ENCODE measurements at regions not wholly inside any gene's neighbourhood (a gene's known extent, or its start where the extent isn't known, plus 50 kb on each side); places are given as distances from the start of the nearest gene placed in this dataset.

DNA sequence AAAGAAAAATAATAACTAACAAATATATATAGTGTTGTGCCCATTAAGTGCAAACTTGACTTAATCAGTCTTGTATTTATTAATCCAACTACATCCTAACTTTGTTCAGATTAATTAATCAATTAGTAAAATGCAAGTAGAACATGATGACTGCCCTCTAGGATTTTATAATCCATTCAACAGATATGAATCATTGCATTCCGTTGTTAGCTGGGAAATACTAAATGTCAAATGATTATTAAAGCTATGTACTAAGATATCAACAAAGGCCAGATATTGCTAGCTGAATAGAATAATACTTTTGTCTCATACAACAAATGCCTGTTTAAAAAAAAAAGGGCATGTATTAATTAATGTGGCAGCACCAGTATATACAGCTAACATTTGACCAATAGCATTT lies 1366.3 kb downstream of the STIM2 start (continued):
- no peak for TF ChIP-seq ZNF462 (CRISPR knock-in tag; IDR thresholded peaks at IDR 0.05)
- no peak for TF ChIP-seq POLR2AphosphoS5 (IDR thresholded peaks at IDR 0.05; ENCODE audit: low read depth)
- TF ChIP-seq, protein P1, sequence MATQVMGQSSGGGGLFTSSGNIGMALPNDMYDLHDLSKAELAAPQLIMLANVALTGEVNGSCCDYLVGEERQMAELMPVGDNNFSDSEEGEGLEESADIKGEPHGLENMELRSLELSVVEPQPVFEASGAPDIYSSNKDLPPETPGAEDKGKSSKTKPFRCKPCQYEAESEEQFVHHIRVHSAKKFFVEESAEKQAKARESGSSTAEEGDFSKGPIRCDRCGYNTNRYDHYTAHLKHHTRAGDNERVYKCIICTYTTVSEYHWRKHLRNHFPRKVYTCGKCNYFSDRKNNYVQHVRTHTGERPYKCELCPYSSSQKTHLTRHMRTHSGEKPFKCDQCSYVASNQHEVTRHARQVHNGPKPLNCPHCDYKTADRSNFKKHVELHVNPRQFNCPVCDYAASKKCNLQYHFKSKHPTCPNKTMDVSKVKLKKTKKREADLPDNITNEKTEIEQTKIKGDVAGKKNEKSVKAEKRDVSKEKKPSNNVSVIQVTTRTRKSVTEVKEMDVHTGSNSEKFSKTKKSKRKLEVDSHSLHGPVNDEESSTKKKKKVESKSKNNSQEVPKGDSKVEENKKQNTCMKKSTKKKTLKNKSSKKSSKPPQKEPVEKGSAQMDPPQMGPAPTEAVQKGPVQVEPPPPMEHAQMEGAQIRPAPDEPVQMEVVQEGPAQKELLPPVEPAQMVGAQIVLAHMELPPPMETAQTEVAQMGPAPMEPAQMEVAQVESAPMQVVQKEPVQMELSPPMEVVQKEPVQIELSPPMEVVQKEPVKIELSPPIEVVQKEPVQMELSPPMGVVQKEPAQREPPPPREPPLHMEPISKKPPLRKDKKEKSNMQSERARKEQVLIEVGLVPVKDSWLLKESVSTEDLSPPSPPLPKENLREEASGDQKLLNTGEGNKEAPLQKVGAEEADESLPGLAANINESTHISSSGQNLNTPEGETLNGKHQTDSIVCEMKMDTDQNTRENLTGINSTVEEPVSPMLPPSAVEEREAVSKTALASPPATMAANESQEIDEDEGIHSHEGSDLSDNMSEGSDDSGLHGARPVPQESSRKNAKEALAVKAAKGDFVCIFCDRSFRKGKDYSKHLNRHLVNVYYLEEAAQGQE (IDR thresholded peaks at IDR 0.05; ENCODE audit: unreplicated experiment): no peak
- TF ChIP-seq, protein P2, sequence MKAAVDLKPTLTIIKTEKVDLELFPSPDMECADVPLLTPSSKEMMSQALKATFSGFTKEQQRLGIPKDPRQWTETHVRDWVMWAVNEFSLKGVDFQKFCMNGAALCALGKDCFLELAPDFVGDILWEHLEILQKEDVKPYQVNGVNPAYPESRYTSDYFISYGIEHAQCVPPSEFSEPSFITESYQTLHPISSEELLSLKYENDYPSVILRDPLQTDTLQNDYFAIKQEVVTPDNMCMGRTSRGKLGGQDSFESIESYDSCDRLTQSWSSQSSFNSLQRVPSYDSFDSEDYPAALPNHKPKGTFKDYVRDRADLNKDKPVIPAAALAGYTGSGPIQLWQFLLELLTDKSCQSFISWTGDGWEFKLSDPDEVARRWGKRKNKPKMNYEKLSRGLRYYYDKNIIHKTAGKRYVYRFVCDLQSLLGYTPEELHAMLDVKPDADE (IDR thresholded peaks at IDR 0.05): no peak

DNA sequence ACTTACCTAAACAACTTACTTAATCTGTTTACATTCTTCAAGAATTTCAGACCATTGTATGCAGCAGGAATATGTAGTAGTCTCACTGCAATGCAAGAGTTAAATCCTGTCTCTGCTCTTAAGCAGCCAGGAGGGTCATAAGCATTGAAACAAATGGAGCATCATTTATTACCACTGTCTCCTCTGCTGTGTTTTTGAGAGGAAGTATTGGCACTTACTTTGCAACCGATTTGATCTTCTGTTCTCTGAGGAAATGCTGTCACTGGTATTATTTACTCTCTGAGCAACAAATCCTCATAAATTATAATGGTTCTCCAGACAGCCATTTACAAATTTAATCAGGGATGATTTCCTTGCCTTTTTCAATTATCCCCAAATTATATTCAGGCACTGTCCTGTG lies 1367.1 kb downstream of the STIM2 start:
- Mint-ChIP-seq H3K4me3 (no peak overlapping the region), H3K9me3 (no peaks in the 10 kb centered on the region), H3K27ac (no peak overlapping the region), H3K27me3 (ENCODE audit: insufficient read depth, low read depth, poor library complexity) (no peaks in the 10 kb centered on the region), H3K4me1 (peaks cover 27% of the 10 kb centered on the region), H3K36me3 (ENCODE audit: low read depth) (no peaks in the 10 kb centered on the region)
- no peak overlapping the region for H3K27ac ChIP-seq (ENCODE audit: low read depth)
- no peaks in the 10 kb centered on the region for H3K27me3 ChIP-seq (ENCODE audit: insufficient read depth)
- DNase-seq (ENCODE audit: low spot score): no peak
- no peak overlapping the region for H3K4me3 ChIP-seq
- H3K4me2 ChIP-seq: no peak overlapping the region
- H3K79me2 ChIP-seq (replicated peaks; ENCODE audit: insufficient read depth): no peaks in the 10 kb centered on the region
- no peaks in the 10 kb centered on the region for H4K20me1 ChIP-seq (replicated peaks; ENCODE audit: insufficient read depth)
- peaks cover 53% of the 10 kb centered on the region for H3K4me1 ChIP-seq (ENCODE audit: insufficient read depth)
- H3K36me3 ChIP-seq (ENCODE audit: insufficient read depth): no peaks in the 10 kb centered on the region
- H3F3A ChIP-seq (replicated peaks; ENCODE audit: low read depth): no peaks in the 10 kb centered on the region
- H2AFZ ChIP-seq: no peak overlapping the region
- 0 out of 2 replicates have a peak, but pooled peaks cover 2% of the 10 kb centered on the region for H3K9me2 ChIP-seq (ENCODE audit: insufficient read depth)
- ATAC-seq: no peak
- TF ChIP-seq ZNF114 (CRISPR knock-in tag; IDR thresholded peaks at IDR 0.05): no peak
- no peak for TF ChIP-seq ZNF462 (CRISPR knock-in tag; IDR thresholded peaks at IDR 0.05)
